ENCODE measurements at regions not wholly inside any gene's neighbourhood (a gene's known extent, or its start where the extent isn't known, plus 50 kb on each side); places are given as distances from the start of the nearest gene placed in this dataset.

DNA sequence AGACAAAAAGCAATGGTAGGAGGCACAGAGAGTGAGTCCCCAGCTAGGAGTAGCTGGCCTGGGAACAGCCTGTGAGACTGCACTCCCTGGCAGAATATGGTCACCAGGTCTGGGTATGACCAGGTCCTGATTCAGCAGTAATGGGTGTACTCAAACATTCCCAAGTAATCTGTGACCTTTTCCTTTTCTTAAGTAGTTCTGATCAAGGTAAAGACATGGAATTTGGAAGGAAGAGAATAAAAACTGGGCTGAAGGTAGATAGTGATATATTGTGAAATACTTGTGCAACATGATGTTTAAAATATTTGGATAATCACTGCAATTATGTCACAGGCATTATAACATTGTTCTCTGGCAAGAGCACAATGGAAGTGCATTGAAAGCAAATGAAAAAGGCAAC lies 147.2 kb upstream of the DPYD start:
- TF ChIP-seq, protein P1, sequence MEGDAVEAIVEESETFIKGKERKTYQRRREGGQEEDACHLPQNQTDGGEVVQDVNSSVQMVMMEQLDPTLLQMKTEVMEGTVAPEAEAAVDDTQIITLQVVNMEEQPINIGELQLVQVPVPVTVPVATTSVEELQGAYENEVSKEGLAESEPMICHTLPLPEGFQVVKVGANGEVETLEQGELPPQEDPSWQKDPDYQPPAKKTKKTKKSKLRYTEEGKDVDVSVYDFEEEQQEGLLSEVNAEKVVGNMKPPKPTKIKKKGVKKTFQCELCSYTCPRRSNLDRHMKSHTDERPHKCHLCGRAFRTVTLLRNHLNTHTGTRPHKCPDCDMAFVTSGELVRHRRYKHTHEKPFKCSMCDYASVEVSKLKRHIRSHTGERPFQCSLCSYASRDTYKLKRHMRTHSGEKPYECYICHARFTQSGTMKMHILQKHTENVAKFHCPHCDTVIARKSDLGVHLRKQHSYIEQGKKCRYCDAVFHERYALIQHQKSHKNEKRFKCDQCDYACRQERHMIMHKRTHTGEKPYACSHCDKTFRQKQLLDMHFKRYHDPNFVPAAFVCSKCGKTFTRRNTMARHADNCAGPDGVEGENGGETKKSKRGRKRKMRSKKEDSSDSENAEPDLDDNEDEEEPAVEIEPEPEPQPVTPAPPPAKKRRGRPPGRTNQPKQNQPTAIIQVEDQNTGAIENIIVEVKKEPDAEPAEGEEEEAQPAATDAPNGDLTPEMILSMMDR (IDR thresholded peaks at IDR 0.05) = no peak
- no peak for TF ChIP-seq POLR2A (IDR thresholded peaks at IDR 0.05)

Measured in ovary (tissue), 3 donors.